Stimulated activated CD8-positive, alpha-beta memory T cell treated with anti-CD3 and anti-CD28 coated beads, Interleukin-4, amount 100 ng/mL, for 4 hours (primary cell): ENCODE measurements at regions not wholly inside any gene's neighbourhood (a gene's known extent, or its start where the extent isn't known, plus 50 kb on each side); places are given as distances from the start of the nearest gene placed in this dataset.

Source experiments
- DNase-seq, 2 donors: peaks; one replicate each; pipeline ENCODE4 v3.0.0-alpha.2; 2020; ENCODE audit warnings: low read depth in 2 of 2, low spot score in 1 of 2

DNA sequence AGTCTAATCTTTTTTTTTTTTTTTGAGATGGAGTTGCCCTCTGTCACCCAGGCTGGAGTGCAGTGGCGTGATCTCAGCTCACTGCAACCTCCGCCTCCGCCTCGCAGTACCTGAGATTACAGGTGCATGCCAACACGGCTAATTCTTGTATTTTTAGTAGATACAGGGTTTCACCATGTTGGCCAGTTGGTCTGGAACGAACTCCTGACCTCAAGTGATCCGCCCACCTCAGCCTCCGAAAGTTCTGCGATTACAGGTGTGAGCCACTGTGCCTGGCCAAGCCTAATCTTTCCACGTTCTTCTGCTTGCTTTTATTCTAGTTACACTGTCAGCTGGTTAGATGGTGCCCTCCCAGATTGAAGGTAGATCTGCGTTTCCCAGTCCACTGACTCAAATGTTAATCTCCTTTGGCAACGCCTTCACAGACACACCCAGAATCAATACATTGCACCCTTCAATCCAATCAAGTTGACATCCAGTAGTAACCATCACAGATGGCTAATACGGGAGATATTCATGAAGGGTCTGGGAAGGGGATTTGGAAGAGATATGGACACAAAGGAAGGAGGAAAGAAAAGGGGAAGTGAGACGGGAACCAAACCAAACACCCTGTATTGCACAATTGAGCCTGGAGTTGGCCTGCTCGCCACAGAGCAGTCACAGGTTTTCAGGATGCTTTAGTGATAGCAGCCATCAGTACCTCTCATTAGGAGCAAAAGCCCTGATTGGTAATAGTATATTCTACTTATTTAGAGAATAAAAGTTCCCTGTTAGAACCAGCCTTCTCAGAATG is 229.8 kb downstream of the PIK3C3 start:
- DNase-seq, result no peak

DNA sequence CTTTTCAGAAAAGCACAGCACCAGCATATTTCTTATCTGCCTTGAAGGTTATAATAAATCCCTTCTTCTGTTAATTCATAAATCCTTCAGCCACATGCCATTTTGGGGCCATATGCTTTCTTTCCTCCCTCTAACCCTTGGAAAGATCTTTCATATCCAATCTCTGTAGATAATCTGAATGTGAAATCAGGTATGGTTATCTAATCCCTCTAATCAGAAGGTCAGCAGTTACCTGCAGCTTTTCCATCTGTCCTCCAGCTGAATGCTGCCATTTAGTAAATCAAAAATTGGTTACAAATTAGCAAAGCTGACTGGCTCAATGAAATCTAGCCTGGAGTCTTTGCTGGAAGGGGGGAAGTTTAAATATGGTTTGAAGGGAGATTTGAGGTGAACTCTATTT is 230.5 kb downstream of the PIK3C3 start:
- no peak for DNase-seq

DNA sequence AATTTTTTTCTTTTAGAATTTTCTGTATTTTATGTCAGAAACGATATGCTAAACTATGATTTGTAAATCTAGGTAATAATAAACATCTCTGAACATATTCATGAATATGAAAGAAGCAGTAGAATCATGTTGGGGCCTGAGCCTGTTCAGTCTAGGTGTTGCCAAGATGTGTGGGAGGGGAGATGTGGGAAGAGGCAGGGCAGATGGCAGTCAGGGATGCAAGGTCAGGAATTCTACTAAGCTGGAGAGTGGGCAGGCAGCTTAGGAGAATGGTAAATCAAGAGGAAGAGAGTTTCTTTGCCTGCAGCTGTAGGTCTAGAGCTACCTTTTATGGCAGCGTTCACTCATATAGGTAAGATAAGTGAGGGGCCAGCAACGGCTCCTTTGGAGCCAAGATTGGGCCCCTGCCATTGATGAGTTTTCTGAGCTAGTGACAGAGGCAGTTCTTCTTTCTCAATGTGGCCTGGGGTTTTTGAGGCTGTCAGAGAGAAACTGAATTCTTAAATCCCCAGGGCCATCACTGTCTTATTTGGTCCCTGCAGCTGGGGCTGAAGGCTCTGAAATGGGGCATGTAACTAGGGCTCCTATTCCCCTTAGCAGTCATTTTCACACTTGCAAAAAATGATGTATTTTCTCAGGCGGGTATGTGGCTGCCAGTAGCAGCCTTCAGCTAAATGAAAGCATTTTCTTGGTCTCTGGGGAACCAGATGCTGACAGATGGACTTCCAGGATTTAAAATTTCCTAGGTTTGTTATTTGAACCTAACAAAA is 232.8 kb downstream of the PIK3C3 start:
- DNase-seq, result no peak

- DNase-seq, result no peak
Observed at GRCh38 chr18:42190643-42191042, 235.6 kb downstream of the PIK3C3 start.

DNA sequence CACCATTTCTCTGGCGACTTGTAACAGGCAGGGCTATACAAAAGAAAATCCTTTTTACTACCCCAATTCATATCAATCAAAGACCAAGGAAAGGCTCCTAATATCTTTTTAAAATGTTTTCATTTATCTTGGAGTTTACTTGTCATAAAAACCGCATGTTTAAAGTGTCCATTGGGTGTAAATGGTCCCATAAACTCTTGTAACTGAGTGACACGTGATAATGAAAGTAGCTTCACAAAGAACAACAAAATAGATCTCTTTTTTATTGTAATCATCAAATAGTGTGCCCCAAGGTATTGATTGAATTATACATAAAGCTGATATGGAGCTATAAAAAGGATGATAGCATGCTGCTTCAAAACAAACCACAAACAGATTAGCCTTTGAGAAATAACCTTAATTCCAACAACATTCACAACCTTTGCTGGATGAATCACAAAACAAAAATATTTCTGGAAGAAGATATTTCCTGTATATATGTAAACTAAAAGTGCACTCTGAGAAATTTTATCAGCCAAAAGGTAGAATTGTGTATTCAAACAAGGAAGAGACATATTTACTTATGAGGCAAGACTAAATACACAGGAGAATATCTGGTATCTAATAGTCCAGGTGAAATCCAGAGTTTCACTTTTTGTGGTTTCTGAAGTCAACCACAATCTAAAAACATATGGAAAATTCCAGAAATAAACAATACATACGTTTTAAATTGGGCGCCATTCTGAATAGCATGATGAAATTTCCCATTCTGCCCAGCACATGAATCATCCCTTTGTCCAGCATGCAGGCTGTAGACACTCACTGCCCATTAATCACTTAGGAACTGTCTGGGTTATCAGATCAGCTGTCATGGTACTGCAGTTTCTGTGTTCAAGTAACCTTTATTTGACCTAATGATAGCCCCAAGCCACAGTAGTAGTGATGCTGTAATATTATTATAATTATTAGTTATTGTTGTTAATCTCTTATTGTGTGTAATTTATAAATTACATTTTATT is 237.5 kb downstream of the PIK3C3 start:
- DNase-seq, result no peak

- no peak for DNase-seq
Observed at GRCh38 chr18:42196651-42197050, 241.6 kb downstream of the PIK3C3 start.

- no peak for DNase-seq
Observed at GRCh38 chr18:42201137-42201536, 246.1 kb downstream of the PIK3C3 start.

DNA sequence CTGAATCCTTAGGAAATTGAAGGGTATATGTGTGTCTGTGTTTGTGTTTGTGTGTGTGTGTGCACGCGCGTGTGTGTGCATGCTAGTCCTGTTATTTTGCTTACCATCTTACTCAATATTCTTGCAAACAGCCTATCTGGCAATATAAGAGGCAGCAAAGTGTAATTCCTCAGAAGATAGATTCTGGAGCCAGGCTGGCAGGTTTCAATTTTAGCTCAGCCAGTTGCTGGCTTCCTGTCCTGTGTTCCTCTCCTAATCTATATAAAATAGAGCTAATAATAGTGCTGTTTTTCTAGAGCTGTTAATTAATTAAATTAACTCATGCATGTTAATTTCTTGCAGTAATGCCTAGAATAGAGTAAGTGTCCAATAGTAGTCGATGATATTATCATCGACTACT is 256.2 kb downstream of the PIK3C3 start:
- DNase-seq, result no peak

GRCh38 chr18:42222557-42222956 is 267.5 kb downstream of the PIK3C3 start:
- no peak for DNase-seq

DNA sequence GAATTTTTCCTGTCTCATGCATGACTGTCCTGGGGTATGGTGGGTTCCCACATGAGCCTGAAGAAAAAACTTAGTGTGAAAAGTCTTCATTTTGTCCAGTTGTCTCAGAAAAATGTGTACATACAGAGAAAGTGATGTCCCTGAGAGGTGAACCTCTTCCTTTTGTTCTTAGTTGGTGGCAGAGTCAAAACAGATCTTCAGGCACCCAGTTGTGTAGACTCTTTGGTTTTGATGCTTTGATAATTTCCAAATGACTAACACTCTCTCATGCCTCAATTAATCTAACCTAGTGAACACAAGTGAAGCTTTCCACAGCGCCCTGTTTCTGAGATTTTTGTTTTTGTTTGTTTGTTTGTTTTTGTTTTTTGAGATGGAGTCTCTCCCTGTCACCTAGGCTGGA is 273.5 kb downstream of the PIK3C3 start:
- DNase-seq, result no peak

- DNase-seq, result no peak
Observed at GRCh38 chr18:42229211-42230210, 274.5 kb downstream of the PIK3C3 start.

- no peak for DNase-seq
Observed at GRCh38 chr18:42230636-42231035, 275.6 kb downstream of the PIK3C3 start.

DNA sequence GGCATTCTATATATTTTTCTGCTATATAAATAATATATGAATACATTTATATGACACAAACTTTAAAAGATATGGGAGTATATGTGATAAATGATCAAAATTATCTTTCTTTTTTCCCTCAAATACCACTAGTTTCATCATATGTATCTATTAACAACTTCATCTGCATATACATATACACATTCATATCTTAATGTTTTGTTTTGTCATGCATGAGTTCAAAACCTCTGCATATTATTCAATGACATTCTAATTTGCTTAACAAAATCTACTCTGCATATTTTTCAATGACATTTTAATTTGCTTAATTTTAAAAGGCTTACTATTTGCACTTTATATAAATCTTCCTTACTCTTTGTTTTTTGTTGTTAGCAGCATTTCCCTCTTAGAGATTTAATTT is 276.2 kb downstream of the PIK3C3 start:
- DNase-seq, result no peak

- DNase-seq, result no peak
Observed at GRCh38 chr18:42231796-42232195, 276.8 kb downstream of the PIK3C3 start.

- no peak for DNase-seq
Observed at GRCh38 chr18:42233908-42234307, 278.9 kb downstream of the PIK3C3 start.

DNA sequence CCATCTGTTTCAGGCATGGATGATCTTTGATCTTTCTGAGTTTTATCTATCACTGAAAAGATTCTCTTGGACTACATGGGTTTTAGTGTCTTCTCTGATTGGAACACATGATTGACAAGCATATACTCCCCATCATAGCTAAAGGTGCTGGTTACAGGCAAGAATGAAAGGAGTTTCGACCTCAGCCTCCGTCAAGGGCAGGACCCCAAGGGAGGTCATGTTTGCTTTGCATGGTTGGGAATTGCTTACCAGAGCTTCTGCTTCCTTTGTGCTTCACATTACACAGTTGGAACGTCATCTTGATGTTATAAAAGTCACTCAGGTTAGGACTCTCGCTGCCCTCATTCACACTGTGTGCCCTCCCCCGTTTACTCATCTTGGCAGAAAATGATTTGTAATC is 287.7 kb downstream of the PIK3C3 start:
- DNase-seq, result no peak

DNA sequence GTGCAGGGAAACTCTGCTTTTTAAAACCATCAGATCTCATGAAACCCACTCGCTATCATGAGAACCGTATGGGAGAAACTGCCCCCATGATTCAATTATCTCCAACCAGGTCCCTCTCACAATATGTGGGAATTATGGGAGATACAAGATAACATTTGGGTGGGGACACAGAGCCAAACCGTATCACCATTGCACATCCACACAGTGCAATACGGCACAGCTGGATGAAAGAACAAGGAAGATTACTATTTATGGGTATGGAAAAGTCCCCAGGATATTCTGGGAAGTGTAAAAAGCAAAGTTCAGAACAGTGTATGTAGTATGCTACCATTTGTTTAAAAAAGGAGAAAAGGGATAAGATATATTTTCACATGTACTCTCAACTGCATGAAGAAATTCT is 290.1 kb downstream of the PIK3C3 start:
- no peak for DNase-seq

- DNase-seq, result no peak
Observed at GRCh38 chr18:42255908-42256765, 301.1 kb downstream of the PIK3C3 start.

DNA sequence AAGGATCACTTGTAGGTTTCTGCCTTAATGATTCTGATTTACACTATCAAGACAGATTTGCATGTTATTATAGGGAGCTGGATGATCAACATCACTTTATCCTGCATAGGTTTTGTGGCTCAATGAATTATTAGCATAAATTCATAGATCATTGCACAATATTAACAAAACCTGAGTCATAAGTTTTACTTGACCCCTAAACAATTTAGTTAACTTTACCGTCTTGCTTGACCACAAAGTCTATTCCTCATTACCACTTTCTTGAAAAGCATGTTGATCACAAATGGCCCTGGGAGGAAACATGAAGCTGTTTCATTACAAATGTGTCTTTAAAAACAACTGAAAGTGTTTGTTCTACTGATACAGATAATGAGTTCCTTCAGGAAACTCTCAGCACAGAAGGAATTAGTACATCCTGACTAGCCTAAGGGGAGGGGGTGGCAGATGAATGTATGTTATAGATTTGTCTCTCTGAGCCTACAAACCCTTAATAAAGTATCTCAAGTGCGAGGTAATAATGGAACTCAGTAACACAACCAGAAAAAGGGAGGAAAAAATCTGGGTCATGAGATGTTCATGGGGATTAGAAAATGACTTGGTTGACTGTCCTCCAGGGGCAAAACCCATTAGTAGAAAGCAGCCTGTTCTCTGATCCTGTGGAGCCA is 303.4 kb downstream of the PIK3C3 start:
- no peak for DNase-seq
